ENCODE measurements at regions not wholly inside any gene's neighbourhood (a gene's known extent, or its start where the extent isn't known, plus 50 kb on each side); places are given as distances from the start of the nearest gene placed in this dataset.

GRCh38 chr18:28972333-28972907 lies 795.5 kb upstream of the CDH2 start:
- Histone ChIP-seq H3K23me2 (ENCODE audit: insufficient read length, low read depth, low read length, poor library complexity, severe bottlenecking) (no peaks in the 10 kb centered on the region), H3K27me3 (ENCODE audit: insufficient read depth, low read length) (no peaks in the 10 kb centered on the region), H4K8ac (replicated peaks; ENCODE audit: insufficient read length, low read depth, low read length) (no peak overlapping the region), H4K20me1 (ENCODE audit: control insufficient read depth, insufficient read depth, insufficient read length) (no peaks in the 10 kb centered on the region), H2BK12ac (ENCODE audit: insufficient read length, low read depth, low read length) (no peak overlapping the region), H3K79me2 (ENCODE audit: insufficient read depth, low read length) (no peaks in the 10 kb centered on the region), H2BK5ac (ENCODE audit: insufficient read length, low read length) (no peak overlapping the region), H3T11ph (ENCODE audit: low read length) (no peak overlapping the region), H3K27ac (ENCODE audit: insufficient read length, low read depth, low read length) (no peak overlapping the region), H2AFZ (ENCODE audit: low read length) (no peak overlapping the region), H3K56ac (ENCODE audit: insufficient read length, low read depth, low read length) (no peak overlapping the region), H2BK15ac (ENCODE audit: low read depth, low read length) (no peak overlapping the region), H3K4me2 (ENCODE audit: insufficient read depth, insufficient read length, low read length) (no peak overlapping the region), H3K14ac (ENCODE audit: insufficient read depth, low read length) (no peak overlapping the region), H3K4ac (ENCODE audit: low read depth, low read length) (no peak overlapping the region), H2BK120ac (ENCODE audit: low read depth, low read length, poor library complexity, severe bottlenecking) (no peak overlapping the region), H3K9me3 (ENCODE audit: control insufficient read depth, low read depth, low read length) (no peaks in the 10 kb centered on the region), H3K79me1 (ENCODE audit: insufficient read depth, low read depth, low read length, poor library complexity, severe bottlenecking) (no peaks in the 10 kb centered on the region), H2AK5ac (ENCODE audit: insufficient read length, low read length) (no peak overlapping the region), H3K23ac (ENCODE audit: insufficient read length, low read depth, low read length) (no peak overlapping the region), H3K4me1 (ENCODE audit: insufficient read depth, low read length) (no peaks in the 10 kb centered on the region), H3K9ac (ENCODE audit: extremely low read depth, insufficient read length, low read length) (no peak overlapping the region), H4K91ac (ENCODE audit: insufficient read length, low read depth, low read length) (no peak overlapping the region), H4K5ac (ENCODE audit: insufficient read length, low read depth, low read length) (no peak overlapping the region), H3K18ac (ENCODE audit: insufficient read length, low read depth, low read length) (no peak overlapping the region), H2BK20ac (ENCODE audit: low read depth, low read length, poor library complexity, severe bottlenecking) (no peak overlapping the region)
- no peaks in the 10 kb centered on the region; a peak in 2 of 5 replicates for H3K9me3 Mint-ChIP-seq
- H3K4me1 Mint-ChIP-seq, result peaks cover 0 to 4% of the 10 kb centered on the region in 2 experiments; a peak in 1 of 4 replicates
- H3K4me3 Mint-ChIP-seq, result no peak overlapping the region
- no peak overlapping the region for H3K27ac Mint-ChIP-seq
- DNase-seq, result no peak
- TF ChIP-seq CTCF (conservative IDR thresholded peaks at IDR 0.05), result no peak
- no CpG with 5 or more reads among the region's 5 CpGs for WGBS (ENCODE audit: extremely low coverage, insufficient read length, low lambda C conversion rate)
- H3K27me3 Mint-ChIP-seq (ENCODE audit: low read depth), result no peaks in the 10 kb centered on the region
- peaks cover 0 to 6% (median 2%) of the 10 kb centered on the region in 3 experiments; a peak in 2 of 7 replicates for H3K36me3 Mint-ChIP-seq (ENCODE audit: insufficient read depth in 1 of 3, low read depth in 3 of 3)
